Fibroblast of peridontal ligament (primary cell): ENCODE measurements at regions not wholly inside any gene's neighbourhood (a gene's known extent, or its start where the extent isn't known, plus 50 kb on each side); places are given as distances from the start of the nearest gene placed in this dataset.

Experiments used
- DNase-seq: peaks from one replicate; pipeline ENCODE4 v3.0.0-alpha.2; 2010; ENCODE audit errors: extremely low read depth

DNA sequence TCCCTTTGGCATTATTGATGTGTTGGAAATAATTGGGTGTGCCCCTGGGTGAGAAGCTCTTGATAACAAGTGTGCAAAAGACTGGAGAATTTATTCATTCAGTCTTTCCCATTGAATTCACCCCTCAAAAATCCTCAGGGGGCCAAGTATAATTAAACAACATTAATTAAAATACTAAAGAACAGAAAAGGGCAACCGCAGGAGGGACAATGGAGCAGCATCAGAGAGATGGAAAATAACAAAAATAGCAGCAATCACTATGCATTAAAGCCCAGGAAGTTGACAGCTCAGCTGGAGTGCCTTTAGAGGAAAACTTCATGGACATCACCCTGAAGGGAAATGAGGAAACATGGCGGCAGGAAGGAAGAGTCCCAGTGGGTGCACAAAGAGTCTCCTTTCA is 227.6 kb downstream of the MINAR1 start:
- DNase-seq = no peak

- peak; percentile 43 for DNase-seq
These were observed 229.3 kb downstream of the MINAR1 start for GRCh38 chr15:79661411-79661810.

DNA sequence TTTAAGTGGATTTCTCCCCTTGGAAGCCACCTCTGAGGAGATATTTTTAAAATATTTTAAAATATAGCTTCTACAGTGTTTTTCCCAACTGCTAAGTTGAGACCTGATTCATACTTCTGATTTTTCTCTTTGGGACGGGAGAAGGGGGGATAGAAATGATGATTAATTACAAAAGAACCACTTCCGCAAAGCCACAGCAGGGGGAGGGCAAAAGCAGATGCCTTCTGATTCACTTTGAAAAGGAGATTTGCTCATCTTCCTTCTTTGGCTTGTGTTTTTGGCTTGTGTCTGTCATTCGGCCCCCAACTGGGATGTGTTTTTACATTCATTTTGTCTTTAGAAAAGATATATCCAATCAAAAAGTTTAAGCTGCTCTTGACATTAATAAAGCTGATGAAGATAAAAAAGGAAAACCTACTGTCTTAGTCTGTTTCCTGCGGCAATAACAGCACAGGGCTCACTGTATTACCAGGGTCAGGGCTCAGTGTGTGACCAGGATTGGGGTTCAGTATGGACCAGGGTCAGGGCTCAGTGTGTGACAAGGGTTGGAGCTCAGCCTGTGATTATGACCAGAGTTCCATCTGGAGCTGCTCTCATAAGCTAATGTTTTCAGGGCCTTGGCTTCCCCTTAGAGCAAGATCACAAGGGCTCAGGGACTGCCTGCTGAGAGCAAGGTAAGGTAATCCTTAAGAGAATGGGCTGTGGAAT is 223.2 kb downstream of the MTHFS start:
- peak; percentile 64 for DNase-seq

- no peak for DNase-seq
These were observed 222.7 kb downstream of the MTHFS start for GRCh38 chr15:79674124-79674465.

- no peak for DNase-seq
These were observed 220.8 kb downstream of the MTHFS start for GRCh38 chr15:79675982-79676381.

DNA sequence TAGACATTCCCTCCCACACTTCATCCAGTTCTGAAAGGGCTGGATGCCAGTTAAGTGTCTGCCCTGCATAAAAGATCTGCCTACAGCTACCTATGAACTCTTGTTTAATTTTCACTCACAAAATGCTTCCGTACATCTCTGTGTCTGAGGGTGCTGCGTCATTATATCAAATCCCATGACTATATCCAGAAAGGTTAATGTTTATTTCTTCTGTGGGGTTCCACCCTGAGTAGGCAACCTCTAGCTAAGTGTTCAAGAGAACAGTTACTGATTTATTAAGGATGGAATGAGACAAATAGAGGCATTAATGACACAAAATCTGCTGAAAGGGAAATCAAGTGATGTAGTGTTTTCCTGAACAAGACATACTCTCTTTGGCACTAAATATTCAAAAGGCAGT is 220.2 kb downstream of the MTHFS start:
- no peak for DNase-seq

DNA sequence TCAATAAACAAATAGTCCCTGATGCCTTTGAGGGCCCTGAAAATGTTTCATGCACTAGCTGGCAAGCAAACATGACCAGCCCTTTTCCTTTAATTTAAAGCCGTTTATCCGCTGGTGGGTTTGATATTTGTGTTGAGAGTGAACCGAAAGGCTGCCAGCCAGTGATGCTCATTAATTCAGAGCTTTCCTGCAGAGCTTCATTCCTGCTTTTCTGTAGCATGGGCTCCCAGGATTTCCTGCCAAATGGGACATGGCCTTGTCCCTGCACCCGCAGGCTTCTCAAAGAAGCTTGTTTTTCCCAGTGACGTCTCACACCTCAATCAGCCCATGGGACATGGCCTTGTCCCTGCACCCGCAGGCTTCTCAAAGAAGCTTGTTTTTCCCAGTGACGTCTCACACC is 219.6 kb downstream of the MTHFS start:
- no peak for DNase-seq

- DNase-seq = no peak
These were observed 218.6 kb downstream of the MTHFS start for GRCh38 chr15:79678032-79678701.

- DNase-seq = peak; percentile 60
These were observed 216.1 kb downstream of the MTHFS start for GRCh38 chr15:79680720-79681119.

DNA sequence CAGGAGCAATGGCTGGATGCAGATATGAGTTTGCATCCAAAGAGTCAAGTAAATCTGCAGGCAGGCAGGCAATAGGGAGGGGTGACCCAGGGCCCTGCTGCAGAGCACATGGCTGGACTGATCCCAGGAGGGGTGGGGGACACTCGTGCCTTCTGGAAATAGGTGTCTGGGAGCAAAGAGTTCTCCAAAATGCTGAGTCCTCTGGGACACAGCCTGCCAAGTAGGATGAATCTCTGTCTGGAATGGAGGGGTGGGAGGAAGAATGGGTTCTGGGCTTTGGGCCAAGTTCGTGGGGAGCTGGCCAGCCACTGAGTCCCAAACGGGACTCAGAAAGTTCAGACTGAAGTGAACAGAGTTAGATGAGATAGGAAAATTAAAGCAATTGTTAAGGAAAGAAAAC is 214.5 kb downstream of the MTHFS start:
- DNase-seq = peak; percentile 85

DNA sequence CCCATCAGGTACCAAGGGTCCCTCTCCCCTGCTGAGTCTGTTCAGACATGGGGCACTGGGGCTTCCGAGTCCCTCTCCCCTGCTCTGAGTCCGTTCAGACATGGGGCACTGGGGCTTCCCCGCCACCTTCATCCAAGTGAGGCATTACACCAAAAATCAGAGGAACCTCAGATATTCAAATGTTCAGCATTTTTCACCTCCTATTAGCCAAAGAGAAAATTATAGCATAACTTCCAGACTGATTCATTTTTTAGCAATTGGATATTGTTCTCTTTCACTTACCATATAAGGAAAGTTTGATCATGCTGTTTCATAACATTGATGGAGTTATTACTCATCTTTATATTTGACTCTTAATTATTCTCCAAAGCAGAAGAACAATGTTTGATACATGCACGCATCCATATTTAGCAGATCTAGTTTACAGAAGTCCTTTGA is 213.9 kb downstream of the MTHFS start:
- DNase-seq = peak; percentile 82

DNA sequence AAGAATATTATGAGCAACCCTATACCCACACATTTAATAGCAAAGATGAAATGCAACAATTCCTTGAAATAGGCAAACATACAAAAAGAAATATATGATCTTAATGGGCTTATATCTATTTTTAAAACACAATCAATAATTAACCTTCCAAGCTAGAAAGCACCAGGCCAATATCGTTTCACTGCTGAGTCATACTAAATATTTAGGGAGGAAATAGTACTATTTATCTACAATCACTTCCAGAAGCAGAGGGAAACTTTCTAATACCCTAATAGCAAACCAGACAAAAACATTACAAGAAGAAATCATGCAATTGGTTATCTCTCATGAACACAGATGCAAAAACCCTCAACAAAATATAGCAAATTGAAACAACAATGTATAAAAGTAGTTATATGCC is 207.8 kb downstream of the MTHFS start:
- no peak for DNase-seq

- DNase-seq = no peak
These were observed 195.8 kb downstream of the MTHFS start for GRCh38 chr15:79700951-79701480.

- DNase-seq = no peak
These were observed 194.2 kb downstream of the MTHFS start for GRCh38 chr15:79702621-79703020.

GRCh38 chr15:79721256-79721655 is 175.6 kb downstream of the MTHFS start:
- peak; percentile 1 for DNase-seq

- peak; percentile 67 for DNase-seq
These were observed 172.5 kb downstream of the MTHFS start for GRCh38 chr15:79724312-79724711.

GRCh38 chr15:79724804-79725203 is 172.0 kb downstream of the MTHFS start:
- DNase-seq = no peak

- DNase-seq = no peak
These were observed 167.9 kb downstream of the MTHFS start for GRCh38 chr15:79728867-79729266.

DNA sequence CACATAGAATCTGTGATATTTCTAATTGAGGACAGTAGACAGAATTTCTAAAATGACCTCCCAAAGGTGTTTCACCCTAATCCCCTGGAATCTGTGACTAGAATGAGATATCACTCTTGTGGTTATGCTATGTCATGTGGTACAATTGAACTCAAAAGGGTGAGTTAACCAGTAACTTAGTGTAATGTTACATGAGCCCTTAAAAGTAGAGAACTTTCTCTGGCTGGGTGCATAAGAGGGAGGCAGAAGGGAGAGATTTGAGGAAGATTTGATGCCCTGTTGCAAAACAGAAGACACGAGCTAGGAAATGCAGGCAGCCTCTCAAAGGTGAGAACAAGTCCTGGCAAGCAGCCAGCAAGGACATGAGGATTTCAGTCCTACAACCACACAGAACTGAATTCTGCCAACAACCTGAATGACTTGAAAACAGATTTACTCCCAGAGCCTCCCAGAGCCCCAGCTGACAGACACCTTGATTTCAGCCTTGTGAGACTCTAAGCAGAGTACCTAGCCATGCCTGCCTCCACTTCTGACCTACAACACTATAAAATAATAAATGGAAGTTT is 160.3 kb downstream of the MTHFS start:
- no peak for DNase-seq

DNA sequence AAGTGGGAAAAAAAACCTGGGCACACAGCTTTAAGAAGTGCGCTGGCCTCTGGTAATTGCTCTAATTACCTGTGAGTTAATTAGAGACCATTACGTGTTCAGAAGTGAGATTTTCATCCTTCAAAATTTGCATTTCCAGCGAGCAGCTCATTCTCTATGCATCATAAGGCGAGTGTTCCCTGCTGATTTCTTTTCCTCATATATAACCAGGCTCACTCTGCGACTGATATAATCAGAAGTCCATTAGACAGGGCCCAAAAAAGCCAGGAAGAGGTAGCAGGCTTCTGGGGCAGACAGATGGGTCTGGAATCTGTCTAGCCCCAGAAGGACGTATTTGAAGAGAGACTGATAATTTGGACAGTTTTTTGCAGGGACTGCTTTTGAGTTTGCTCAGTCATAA is 158.7 kb downstream of the MTHFS start:
- no peak for DNase-seq

GRCh38 chr15:79740561-79740960 is 156.3 kb downstream of the MTHFS start:
- no peak for DNase-seq

DNA sequence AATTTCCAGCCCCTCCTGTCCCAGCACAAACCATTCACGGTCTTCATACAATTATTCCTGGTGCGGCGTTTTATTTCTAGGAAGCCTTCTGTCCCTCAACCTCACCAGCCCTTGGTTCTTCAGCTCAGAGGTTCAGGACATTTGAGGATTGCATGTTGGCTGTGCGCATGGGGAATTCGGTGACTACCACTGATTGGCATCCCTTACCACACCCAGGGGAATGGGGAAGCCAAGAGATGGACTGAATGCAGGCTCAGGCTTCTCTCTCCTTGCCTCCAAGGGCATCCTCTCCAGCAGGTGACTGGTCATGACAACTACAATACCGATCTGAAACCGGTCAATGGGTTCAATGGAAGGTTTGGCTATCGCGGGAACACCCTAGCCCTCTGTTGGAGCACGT is 153.8 kb downstream of the MTHFS start:
- DNase-seq = no peak

GRCh38 chr15:79744485-79744884 is 152.3 kb downstream of the MTHFS start:
- DNase-seq = peak; percentile 23
